ENCODE measurements at regions not wholly inside any gene's neighbourhood (a gene's known extent, or its start where the extent isn't known, plus 50 kb on each side); places are given as distances from the start of the nearest gene placed in this dataset.

DNA sequence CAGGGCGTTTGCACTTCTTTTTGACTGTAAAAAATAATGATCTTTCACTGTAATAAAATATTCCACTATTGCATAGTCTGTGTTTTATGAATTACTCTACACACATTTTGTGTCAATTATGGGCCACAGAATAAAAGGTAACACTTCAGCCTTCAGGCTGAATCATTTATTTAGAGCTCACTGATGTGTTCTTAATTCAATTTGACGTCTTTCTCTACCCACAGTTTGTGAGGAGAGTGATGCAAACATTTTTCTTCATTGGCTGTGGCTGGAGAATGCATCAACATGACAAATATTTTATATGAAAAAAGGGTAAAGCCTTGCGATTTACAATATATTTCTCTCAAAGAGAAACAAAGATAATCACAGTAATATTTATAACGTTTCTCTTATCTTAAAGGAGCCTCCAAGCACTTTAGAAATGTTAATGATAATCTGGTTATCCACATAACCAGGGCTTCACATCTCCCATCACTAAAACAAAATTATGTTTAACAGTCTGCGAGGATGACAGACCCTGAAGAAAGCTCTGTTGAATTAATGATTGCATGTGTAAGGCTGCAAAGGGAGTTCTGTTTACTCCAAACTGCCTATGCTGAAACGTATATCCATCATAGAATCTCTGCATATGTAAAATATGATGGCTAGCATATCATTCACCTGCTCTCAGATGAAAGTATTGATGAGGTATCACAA is 951.3 kb downstream of the ZPLD1 start:
- no peak for TF ChIP-seq ZFX (IDR thresholded peaks at IDR 0.05; ENCODE audit: borderline replicate concordance)
- TF ChIP-seq CTCF (IDR thresholded peaks at IDR 0.05) = no peak

Measured in 22Rv1 (cell line).